Uterus (tissue), 3 donors: ENCODE measurements at regions not wholly inside any gene's neighbourhood (a gene's known extent, or its start where the extent isn't known, plus 50 kb on each side); places are given as distances from the start of the nearest gene placed in this dataset.

ENCODE experiments used
- DNase-seq, 2 donors: peaks; one replicate each; pipeline ENCODE4 v3.0.0-alpha.2; 2019 to 2020
- H3K27ac ChIP-seq, 2 donors: fragments of 200-600 bp; sonication (generic); 1 replicate in 1 of 2; 2 replicates in 1 of 2; pipeline ENCODE4 v1.5.1; 2016 to 2018
- H3K27me3 ChIP-seq, 2 donors: fragments of 200-600 bp; sonication (generic); one replicate each; pipeline ENCODE4 v1.5.1; 2018 to 2019; ENCODE audit warnings: control low read depth in 1 of 2
- H3K36me3 ChIP-seq, 2 donors: fragments of 200-600 bp; sonication (generic); one replicate each; pipeline ENCODE4 v1.5.1; 2019; ENCODE audit warnings: control low read depth in 1 of 2
- H3K4me1 ChIP-seq, 2 donors: fragments of 200-600 bp; sonication (generic); one replicate each; pipeline ENCODE4 v1.5.1; 2018 to 2019; ENCODE audit warnings: control low read depth in 1 of 2
- H3K4me3 ChIP-seq, 2 donors: fragments of 200-600 bp; sonication (generic); 1 replicate in 1 of 2; 2 replicates in 1 of 2; pipeline ENCODE4 v1.5.1; 2018 to 2019; ENCODE audit warnings: mild to moderate bottlenecking in 1 of 2
- H3K9me3 ChIP-seq, 2 donors: fragments of 200-600 bp; sonication (generic); one replicate each; pipeline ENCODE4 v1.5.1; 2019; ENCODE audit warnings: control low read depth in 1 of 2
- POLR2A ChIP-seq, 2 donors: fragments of 450-650 bp; IDR thresholded peaks; one replicate each; pipeline ENCODE4 v1.6.1; 2016; ENCODE audit warnings: antibody characterized with exemption in 2 of 2, mild to moderate bottlenecking in 1 of 2, moderate library complexity in 1 of 2
- intact Hi-C: fragments of 100-400 bp; cut with DNase I; formaldehyde crosslinking; loops from one replicate; pipeline ENCODE4 v1.15.1; 2023; ENCODE audit warnings: low total_unique reads
- TF ChIP-seq, protein P1 (sequence below), 4 experiments: fragments of 200-600 bp in 2 of 4; fragments of 450-650 bp in 2 of 4; sonication (generic) in 2 of 4; IDR thresholded peaks; one replicate each; pipeline ENCODE4 v1.5.1; 2016 to 2019; ENCODE audit warnings: antibody characterized with exemption in 4 of 4, mild to moderate bottlenecking in 2 of 4, moderate library complexity in 1 of 4
- donor health status: DM: yes; HTN: yes; CAD: no.

DNA sequence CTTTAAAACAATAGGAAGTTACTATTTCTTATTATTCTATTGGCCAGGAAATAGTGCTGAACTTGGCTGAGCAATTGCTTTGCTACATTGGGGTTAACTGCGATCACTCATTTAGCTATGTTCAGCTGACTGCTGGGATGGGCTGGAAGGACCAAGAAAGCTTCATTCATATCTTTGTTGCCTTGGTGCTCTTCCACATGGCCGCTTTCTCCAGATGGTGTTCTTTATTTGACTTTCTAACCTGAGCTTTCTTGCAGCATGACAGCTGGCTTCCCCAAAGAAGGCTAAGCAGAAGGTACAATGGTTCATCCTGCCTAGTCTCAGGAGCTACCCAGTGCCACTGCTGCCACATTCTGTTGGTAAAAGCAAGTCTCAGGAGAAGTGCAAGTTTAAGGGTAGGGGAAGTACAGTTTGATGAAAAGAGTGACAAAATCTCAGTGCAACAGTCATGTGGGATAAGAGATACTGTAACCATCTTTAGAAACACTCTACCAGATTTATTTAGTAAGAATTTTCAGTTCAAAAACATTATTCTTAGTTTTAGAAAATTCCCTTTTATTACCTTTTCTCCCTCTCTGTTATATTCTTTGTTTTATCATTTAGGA lies 180.6 kb upstream of the RBMS1 start:
- Histone ChIP-seq H3K9me3 (no peaks in the 10 kb centered on the region), H3K4me3 (no peak overlapping the region), H3K36me3 (no peaks in the 10 kb centered on the region), H3K4me1 (no peaks in the 10 kb centered on the region), H3K27me3 (no peaks in the 10 kb centered on the region), H3K27ac (no peak overlapping the region)
- TF ChIP-seq, protein P1, sequence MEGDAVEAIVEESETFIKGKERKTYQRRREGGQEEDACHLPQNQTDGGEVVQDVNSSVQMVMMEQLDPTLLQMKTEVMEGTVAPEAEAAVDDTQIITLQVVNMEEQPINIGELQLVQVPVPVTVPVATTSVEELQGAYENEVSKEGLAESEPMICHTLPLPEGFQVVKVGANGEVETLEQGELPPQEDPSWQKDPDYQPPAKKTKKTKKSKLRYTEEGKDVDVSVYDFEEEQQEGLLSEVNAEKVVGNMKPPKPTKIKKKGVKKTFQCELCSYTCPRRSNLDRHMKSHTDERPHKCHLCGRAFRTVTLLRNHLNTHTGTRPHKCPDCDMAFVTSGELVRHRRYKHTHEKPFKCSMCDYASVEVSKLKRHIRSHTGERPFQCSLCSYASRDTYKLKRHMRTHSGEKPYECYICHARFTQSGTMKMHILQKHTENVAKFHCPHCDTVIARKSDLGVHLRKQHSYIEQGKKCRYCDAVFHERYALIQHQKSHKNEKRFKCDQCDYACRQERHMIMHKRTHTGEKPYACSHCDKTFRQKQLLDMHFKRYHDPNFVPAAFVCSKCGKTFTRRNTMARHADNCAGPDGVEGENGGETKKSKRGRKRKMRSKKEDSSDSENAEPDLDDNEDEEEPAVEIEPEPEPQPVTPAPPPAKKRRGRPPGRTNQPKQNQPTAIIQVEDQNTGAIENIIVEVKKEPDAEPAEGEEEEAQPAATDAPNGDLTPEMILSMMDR (IDR thresholded peaks at IDR 0.05) = no peak
- TF ChIP-seq POLR2A (IDR thresholded peaks at IDR 0.05) = no peak
- intact Hi-C loops = no loop called here
- no peak for DNase-seq

DNA sequence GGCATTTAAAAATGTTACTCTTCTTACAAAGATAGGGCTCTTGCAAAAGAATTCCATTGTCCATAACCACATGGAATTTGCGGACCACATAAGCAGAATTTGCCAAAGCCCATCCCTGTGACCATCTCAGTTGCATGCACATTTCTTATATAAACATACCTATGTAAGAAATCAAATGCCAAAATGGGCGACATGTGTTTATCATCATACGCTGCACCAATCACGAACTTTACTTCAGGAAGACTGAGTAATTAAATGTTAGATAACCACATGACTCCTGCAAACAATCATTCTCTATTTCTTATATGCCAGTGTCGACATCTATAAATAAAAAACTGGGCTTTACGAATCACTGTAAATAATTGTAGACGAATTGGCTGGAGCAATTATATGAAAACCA lies 186.1 kb upstream of the RBMS1 start:
- intact Hi-C loops = no loop called here
- no peaks in the 10 kb centered on the region for H3K27me3 ChIP-seq
- no peaks in the 10 kb centered on the region for H3K9me3 ChIP-seq
- no peak for DNase-seq
- H3K27ac ChIP-seq = no peak overlapping the region
- no peak overlapping the region for H3K4me3 ChIP-seq
- H3K4me1 ChIP-seq = no peaks in the 10 kb centered on the region
- no peaks in the 10 kb centered on the region for H3K36me3 ChIP-seq
- no peak for TF ChIP-seq POLR2A (IDR thresholded peaks at IDR 0.05)
- TF ChIP-seq, protein P1 (IDR thresholded peaks at IDR 0.05) = no peak

DNA sequence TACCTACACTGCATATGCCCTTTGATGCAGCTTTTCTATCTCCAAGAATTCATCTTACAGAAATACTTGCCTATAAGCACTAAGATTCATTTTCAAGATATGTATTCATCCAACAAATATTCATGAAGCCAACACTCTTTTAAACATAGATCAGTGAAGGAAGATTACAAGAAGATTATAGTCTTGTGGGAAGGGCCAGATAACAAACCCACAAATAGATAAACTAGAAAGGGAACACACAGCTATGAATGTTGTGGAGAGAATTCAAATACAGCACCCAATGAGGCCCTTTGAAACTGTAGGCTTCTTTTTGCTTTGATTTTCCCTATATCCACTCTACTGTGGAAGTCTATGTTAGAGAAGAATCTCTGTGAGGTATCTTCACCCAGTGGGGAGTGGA lies 186.7 kb upstream of the RBMS1 start:
- Histone ChIP-seq H3K27me3 (no peaks in the 10 kb centered on the region), H3K4me1 (no peaks in the 10 kb centered on the region), H3K27ac (no peak overlapping the region), H3K36me3 (no peaks in the 10 kb centered on the region), H3K4me3 (no peak overlapping the region), H3K9me3 (no peaks in the 10 kb centered on the region)
- no peak for DNase-seq
- intact Hi-C loops = no loop called here
- TF ChIP-seq, protein P1 (IDR thresholded peaks at IDR 0.05) = no peak

DNA sequence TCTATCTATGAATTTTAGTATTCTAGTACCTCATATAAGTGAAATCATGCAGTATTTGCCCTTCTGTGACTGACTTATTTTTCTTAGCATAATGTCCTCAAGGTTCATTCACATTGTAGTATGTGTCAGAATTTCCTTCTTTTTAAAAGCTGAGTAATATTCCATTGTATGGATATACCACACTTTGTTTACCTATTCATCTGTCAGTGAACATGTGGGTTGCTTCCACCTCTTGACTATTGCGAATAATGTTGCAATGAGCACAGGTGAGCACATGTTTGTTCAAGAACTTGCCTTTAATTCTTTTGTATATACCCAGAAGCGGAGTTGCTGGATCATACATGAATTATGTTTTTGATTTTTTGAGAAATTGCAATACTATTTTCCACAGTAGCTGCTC lies 187.4 kb upstream of the RBMS1 start:
- Histone ChIP-seq H3K27me3 (no peaks in the 10 kb centered on the region), H3K4me1 (no peaks in the 10 kb centered on the region), H3K27ac (no peak overlapping the region), H3K36me3 (no peaks in the 10 kb centered on the region), H3K4me3 (no peak overlapping the region), H3K9me3 (no peaks in the 10 kb centered on the region)
- intact Hi-C loops = no loop called here
- no peak for DNase-seq
- TF ChIP-seq, protein P1 (IDR thresholded peaks at IDR 0.05) = no peak
- TF ChIP-seq POLR2A (IDR thresholded peaks at IDR 0.05) = no peak

DNA sequence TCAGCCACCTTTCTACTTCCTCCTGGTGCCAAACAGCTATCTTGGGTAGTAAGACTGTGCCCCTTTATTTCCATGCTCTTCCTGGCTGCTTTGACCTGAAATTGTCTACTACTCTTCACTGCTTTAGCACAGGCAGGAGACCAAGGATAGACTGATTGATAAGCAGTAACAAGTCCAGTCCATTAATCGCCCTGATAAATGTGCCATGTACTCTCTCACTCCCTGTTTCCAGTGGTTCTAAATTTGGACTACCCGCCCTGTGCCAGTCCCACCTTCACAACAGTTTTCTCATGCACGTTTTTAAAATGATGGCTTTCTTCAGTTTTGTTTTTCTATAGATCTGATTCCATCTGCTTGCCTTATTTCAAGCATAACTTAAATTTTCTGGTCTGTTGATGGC lies 189.6 kb upstream of the RBMS1 start:
- Histone ChIP-seq H3K27ac (no peak overlapping the region), H3K27me3 (no peaks in the 10 kb centered on the region), H3K9me3 (no peaks in the 10 kb centered on the region), H3K36me3 (no peaks in the 10 kb centered on the region), H3K4me3 (no peak overlapping the region), H3K4me1 (no peaks in the 10 kb centered on the region)
- TF ChIP-seq, protein P1 (IDR thresholded peaks at IDR 0.05) = no peak
- no peak for TF ChIP-seq POLR2A (IDR thresholded peaks at IDR 0.05)
- no peak for DNase-seq
- intact Hi-C loops = no loop called here
